OCI-LY1 (cell line): ENCODE measurements at regions not wholly inside any gene's neighbourhood (a gene's known extent, or its start where the extent isn't known, plus 50 kb on each side); places are given as distances from the start of the nearest gene placed in this dataset.
A peak's percentile ranks its signal among the peaks of the same experiment; 100 is the strongest.

ENCODE experiments used
- H2AFZ ChIP-seq: fragments of 200-600 bp; sonication (generic), shearing (Covaris generic); 2 replicates; pipeline ENCODE4 v1.6.0; 2014; ENCODE audit warnings: antibody characterized with exemption, mild to moderate bottlenecking, low read length
- H3F3A ChIP-seq: fragments of 200-600 bp; sonication (generic), shearing (Covaris generic); 2 replicates; pipeline ENCODE4 v1.6.0; 2014; ENCODE audit warnings: mild to moderate bottlenecking, antibody characterized with exemption, low read length, moderate library complexity; ENCODE audit not compliant: insufficient read depth
- H3K27ac ChIP-seq: fragments of 200-600 bp; sonication (generic); 2 replicates; pipeline ENCODE4 v1.5.1; 2014; ENCODE audit warnings: low read length, mixed run types, mild to moderate bottlenecking, low read depth; ENCODE audit not compliant: poor library complexity, severe bottlenecking
- H3K27me3 ChIP-seq: fragments of 200-600 bp; sonication (generic); 2 replicates; pipeline ENCODE4 v1.6.0; 2014; ENCODE audit warnings: antibody characterized with exemption, mild to moderate bottlenecking, low read length, moderate library complexity; ENCODE audit not compliant: insufficient read depth
- H3K36me3 ChIP-seq: fragments of 200-600 bp; sonication (generic); 2 replicates; pipeline ENCODE4 v1.6.1; 2014; ENCODE audit warnings: mild to moderate bottlenecking, antibody characterized with exemption, low read length, moderate library complexity, mixed read lengths; ENCODE audit not compliant: insufficient read depth
- H3K4me1 ChIP-seq: fragments of 200-600 bp; sonication (generic); 2 replicates; pipeline ENCODE4 v1.5.1; 2014; ENCODE audit warnings: mild to moderate bottlenecking, low read length, moderate library complexity; ENCODE audit not compliant: insufficient read depth, severe bottlenecking
- H3K4me2 ChIP-seq: fragments of 200-600 bp; sonication (generic), shearing (Covaris generic); 2 replicates; pipeline ENCODE4 v1.6.1; 2014; ENCODE audit warnings: low read length
- H3K4me3 ChIP-seq: fragments of 200-600 bp; sonication (generic); 2 replicates; pipeline ENCODE4 v1.5.1; 2014; ENCODE audit warnings: low read length, low read depth, mild to moderate bottlenecking, mixed read lengths; ENCODE audit not compliant: poor library complexity, severe bottlenecking
- H3K79me2 ChIP-seq: fragments of 200-600 bp; shearing (Covaris generic); 2 replicates; pipeline ENCODE4 v1.6.1; 2016; ENCODE audit warnings: mixed run types, low read length, mixed read lengths; ENCODE audit not compliant: insufficient read depth
- H3K9ac ChIP-seq: fragments of 200-600 bp; sonication (generic), shearing (Covaris generic); 2 replicates; pipeline ENCODE4 v1.6.1; 2014; ENCODE audit warnings: mild to moderate bottlenecking, low read length, mixed read lengths
- H3K9me2 ChIP-seq: fragments of 200-600 bp; sonication (generic), shearing (Covaris generic); 2 replicates; pipeline ENCODE4 v1.6.1; 2014; ENCODE audit warnings: low read depth, mild to moderate bottlenecking, low read length, mixed read lengths
- H3K9me3 ChIP-seq: fragments of 200-600 bp; shearing (Covaris generic); 2 replicates; pipeline ENCODE4 v1.6.1; 2014; ENCODE audit warnings: low read length, mixed read lengths
- H4K20me1 ChIP-seq: fragments of 200-600 bp; sonication (generic), shearing (Covaris generic); 2 replicates; pipeline ENCODE4 v1.6.0; 2016; ENCODE audit warnings: mild to moderate bottlenecking, low read length; ENCODE audit not compliant: insufficient read depth
- EZH2 ChIP-seq: fragments of 200-600 bp; sonication (generic), shearing (Covaris generic); IDR thresholded peaks from 2 replicates; pipeline ENCODE4 v1.8.0; 2017; ENCODE audit warnings: borderline replicate concordance, mixed run types, mild to moderate bottlenecking, antibody characterized with exemption, low read length, moderate library complexity, mixed read lengths
- TF ChIP-seq, protein P1 (sequence below): fragments of 200-600 bp; sonication (generic), shearing (Covaris generic); IDR thresholded peaks from 2 replicates; pipeline ENCODE4 v1.5.1; 2017; ENCODE audit warnings: mild to moderate bottlenecking, antibody characterized with exemption, low read length, moderate library complexity, mixed read lengths

DNA sequence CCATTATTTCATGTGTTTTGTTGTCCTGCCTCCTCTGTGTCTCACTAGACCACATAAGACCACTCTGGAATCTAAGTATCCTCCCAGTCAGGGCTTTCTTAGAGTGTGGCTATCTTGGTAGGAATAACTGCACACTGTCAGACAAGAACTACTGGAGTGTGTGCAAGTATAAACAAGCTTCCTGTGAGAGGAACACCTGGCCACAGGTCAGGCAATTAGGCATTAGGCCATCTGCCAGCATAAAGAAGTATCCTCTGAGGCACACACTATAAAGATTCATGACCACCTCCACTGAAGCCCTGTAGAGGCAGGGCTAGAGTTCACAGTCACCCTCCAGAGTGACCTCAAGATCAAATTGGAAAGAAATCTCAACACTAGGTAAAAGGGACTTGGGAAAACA lies 507.0 kb upstream of the PABPC4L start:
- Histone ChIP-seq H3K27me3 (no peaks in the 10 kb centered on the region), H3K9me3 (no peaks in the 10 kb centered on the region), H3K27ac (no peak overlapping the region), H3K79me2 (no peaks in the 10 kb centered on the region), H3K4me2 (no peak overlapping the region), H3F3A (no peaks in the 10 kb centered on the region), H2AFZ (no peak overlapping the region), H3K4me3 (no peak overlapping the region), H3K9ac (no peak overlapping the region), H3K9me2 (no peaks in the 10 kb centered on the region), H3K36me3 (no peaks in the 10 kb centered on the region), H4K20me1 (no peaks in the 10 kb centered on the region), H3K4me1 (no peaks in the 10 kb centered on the region)
- TF ChIP-seq, protein P1, sequence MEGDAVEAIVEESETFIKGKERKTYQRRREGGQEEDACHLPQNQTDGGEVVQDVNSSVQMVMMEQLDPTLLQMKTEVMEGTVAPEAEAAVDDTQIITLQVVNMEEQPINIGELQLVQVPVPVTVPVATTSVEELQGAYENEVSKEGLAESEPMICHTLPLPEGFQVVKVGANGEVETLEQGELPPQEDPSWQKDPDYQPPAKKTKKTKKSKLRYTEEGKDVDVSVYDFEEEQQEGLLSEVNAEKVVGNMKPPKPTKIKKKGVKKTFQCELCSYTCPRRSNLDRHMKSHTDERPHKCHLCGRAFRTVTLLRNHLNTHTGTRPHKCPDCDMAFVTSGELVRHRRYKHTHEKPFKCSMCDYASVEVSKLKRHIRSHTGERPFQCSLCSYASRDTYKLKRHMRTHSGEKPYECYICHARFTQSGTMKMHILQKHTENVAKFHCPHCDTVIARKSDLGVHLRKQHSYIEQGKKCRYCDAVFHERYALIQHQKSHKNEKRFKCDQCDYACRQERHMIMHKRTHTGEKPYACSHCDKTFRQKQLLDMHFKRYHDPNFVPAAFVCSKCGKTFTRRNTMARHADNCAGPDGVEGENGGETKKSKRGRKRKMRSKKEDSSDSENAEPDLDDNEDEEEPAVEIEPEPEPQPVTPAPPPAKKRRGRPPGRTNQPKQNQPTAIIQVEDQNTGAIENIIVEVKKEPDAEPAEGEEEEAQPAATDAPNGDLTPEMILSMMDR, result no peak
- no peak for TF ChIP-seq EZH2

DNA sequence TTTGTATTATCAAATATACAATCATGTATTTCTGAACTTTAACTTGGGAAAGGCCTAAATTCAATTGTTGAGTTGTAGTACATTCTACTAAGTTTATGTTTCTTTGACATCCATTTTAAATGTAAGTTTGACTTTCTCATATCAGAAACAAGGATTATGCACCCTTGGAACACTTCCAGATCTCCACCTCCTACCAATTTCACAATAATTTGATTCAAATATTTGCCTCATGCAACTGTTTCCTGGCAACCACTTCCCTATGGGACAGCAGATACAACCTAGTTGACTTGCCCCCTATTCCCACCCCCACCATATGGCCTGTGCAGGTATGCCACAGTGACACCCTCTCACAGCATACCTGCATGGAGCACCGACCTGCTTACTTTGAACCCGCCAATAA lies 506.4 kb upstream of the PABPC4L start:
- Histone ChIP-seq H4K20me1 (no peaks in the 10 kb centered on the region), H3K4me1 (no peaks in the 10 kb centered on the region), H3K9me3 (no peaks in the 10 kb centered on the region), H3K36me3 (no peaks in the 10 kb centered on the region), H2AFZ (no peak overlapping the region), H3K9me2 (no peaks in the 10 kb centered on the region), H3K79me2 (no peaks in the 10 kb centered on the region), H3K27me3 (no peaks in the 10 kb centered on the region), H3K4me2 (no peak overlapping the region), H3K9ac (no peak overlapping the region), H3K4me3 (no peak overlapping the region), H3F3A (no peaks in the 10 kb centered on the region), H3K27ac (no peak overlapping the region)
- TF ChIP-seq EZH2, result no peak
- TF ChIP-seq, protein P1, result no peak

DNA sequence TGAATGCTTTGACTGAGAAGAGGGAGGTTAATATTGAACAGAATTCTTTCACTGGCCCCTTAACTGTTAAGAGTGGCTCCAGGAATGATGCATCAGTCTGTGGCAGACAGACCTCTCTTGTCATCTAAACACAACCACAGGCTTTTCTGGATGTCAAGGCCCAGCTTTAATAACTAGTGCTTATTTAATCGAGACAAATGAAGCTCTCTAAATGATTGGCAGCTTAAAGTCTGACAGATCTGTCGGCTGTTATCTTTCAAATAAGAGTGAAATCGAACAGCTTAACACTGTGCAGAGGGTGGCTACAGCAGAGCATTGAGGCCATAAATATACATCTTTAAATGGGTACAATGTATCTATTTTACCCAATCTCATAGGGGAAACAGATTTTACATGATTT lies 500.8 kb upstream of the PABPC4L start:
- H3F3A ChIP-seq, result no peaks in the 10 kb centered on the region
- peak overlapping the region; percentile 65 for H2AFZ ChIP-seq
- H3K9ac ChIP-seq, result no peak overlapping the region
- H3K4me2 ChIP-seq, result no peak overlapping the region
- no peak for TF ChIP-seq EZH2
- TF ChIP-seq, protein P1, result no peak
- no peaks in the 10 kb centered on the region for H3K9me3 ChIP-seq
- H3K4me3 ChIP-seq, result no peak overlapping the region
- H4K20me1 ChIP-seq, result no peaks in the 10 kb centered on the region
- H3K27me3 ChIP-seq, result no peaks in the 10 kb centered on the region
- no peaks in the 10 kb centered on the region for H3K9me2 ChIP-seq
- no peaks in the 10 kb centered on the region for H3K36me3 ChIP-seq
- no peaks in the 10 kb centered on the region for H3K79me2 ChIP-seq
- H3K27ac ChIP-seq, result no peak overlapping the region
- peaks cover 3% of the 10 kb centered on the region for H3K4me1 ChIP-seq
